A673 (cell line): ENCODE measurements at regions not wholly inside any gene's neighbourhood (a gene's known extent, or its start where the extent isn't known, plus 50 kb on each side); places are given as distances from the start of the nearest gene placed in this dataset.

Experiments
- BruUV-seq: library from RNA; stranded (reverse); fragments of 400-500 nt; replicated peaks from 2 replicates; lab custom pipeline; 2021; lab: Mats Ljungman, UMichigan
- CTCF ChIA-PET: fragments of 300-600 bp; sonication (Branson Sonifier 250); formaldehyde crosslinking; loops from one replicate; lab custom pipeline; 2022; ENCODE audit warnings: antibody characterized with exemption; lab: Charles Lee
- POLR2A ChIA-PET: fragments of 300-600 bp; sonication (Branson Sonifier 250); formaldehyde crosslinking; loops from one replicate; lab custom pipeline; 2022; ENCODE audit warnings: antibody characterized with exemption; ENCODE audit not compliant: low non-redundant PET; lab: Charles Lee
- DNase-seq: peaks from one replicate; pipeline ENCODE4 v3.0.0-alpha.2; 2015; ENCODE audit warnings: low spot score
- H3K27ac ChIP-seq: fragments of 200-600 bp; sonication (generic); 2 replicates; pipeline ENCODE4 v1.5.1; 2016; ENCODE audit warnings: mixed run types, low read depth, mild to moderate bottlenecking, mixed read lengths, antibody characterized with exemption, low read length; ENCODE audit not compliant: poor library complexity, severe bottlenecking
- H3K27me3 ChIP-seq: fragments of 200-600 bp; sonication (generic); replicated peaks from 2 replicates; pipeline ENCODE4 v1.6.1; 2017; ENCODE audit warnings: mixed run types, low read depth, mild to moderate bottlenecking, mixed read lengths, antibody characterized with exemption, low read length; ENCODE audit not compliant: insufficient read depth, poor library complexity
- H3K36me3 ChIP-seq: fragments of 200-600 bp; sonication (generic); 2 replicates; pipeline ENCODE4 v1.6.1; 2016; ENCODE audit warnings: mixed run types, mild to moderate bottlenecking, mixed read lengths, antibody characterized with exemption, low read length; ENCODE audit not compliant: insufficient read depth, poor library complexity, severe bottlenecking
- H3K4me1 ChIP-seq: fragments of 200-600 bp; sonication (generic); 2 replicates; pipeline ENCODE4 v1.6.1; 2017; ENCODE audit warnings: mixed run types, mild to moderate bottlenecking, mixed read lengths, antibody characterized with exemption, low read length; ENCODE audit not compliant: insufficient read depth, poor library complexity, severe bottlenecking
- H3K4me3 ChIP-seq: fragments of 200-600 bp; sonication (generic); 2 replicates; pipeline ENCODE4 v1.5.1; 2016; ENCODE audit warnings: low read depth, mixed run types, mild to moderate bottlenecking, mixed read lengths, low read length; ENCODE audit not compliant: poor library complexity, severe bottlenecking
- H3K9me3 ChIP-seq: fragments of 200-600 bp; sonication (generic); 2 replicates; pipeline ENCODE4 v1.6.1; 2016; ENCODE audit warnings: mixed run types, low read depth, mild to moderate bottlenecking, mixed read lengths, antibody characterized with exemption, low read length; ENCODE audit not compliant: poor library complexity, severe bottlenecking
- EZH2 ChIP-seq: fragments of 200-600 bp; sonication (generic); IDR thresholded peaks from 2 replicates; pipeline ENCODE4 v1.6.1; 2017; ENCODE audit warnings: borderline replicate concordance, low read depth, mild to moderate bottlenecking, mixed read lengths, antibody characterized with exemption, low read length; ENCODE audit not compliant: poor library complexity, severe bottlenecking
- intact Hi-C: fragments of 100-400 bp; cut with micrococcal nuclease; formaldehyde crosslinking; loops from one replicate; pipeline ENCODE4 v1.10.0; 2022; ENCODE audit not compliant: unreplicated experiment
- TF ChIP-seq, protein P1 (sequence below): fragments of 300-800, 200-600 bp; sonication (generic); conservative IDR thresholded peaks from 2 replicates; pipeline ENCODE4 v1.5.1; 2017; ENCODE audit warnings: low read depth, mild to moderate bottlenecking, antibody characterized with exemption, low read length, moderate library complexity, mixed read lengths

DNA sequence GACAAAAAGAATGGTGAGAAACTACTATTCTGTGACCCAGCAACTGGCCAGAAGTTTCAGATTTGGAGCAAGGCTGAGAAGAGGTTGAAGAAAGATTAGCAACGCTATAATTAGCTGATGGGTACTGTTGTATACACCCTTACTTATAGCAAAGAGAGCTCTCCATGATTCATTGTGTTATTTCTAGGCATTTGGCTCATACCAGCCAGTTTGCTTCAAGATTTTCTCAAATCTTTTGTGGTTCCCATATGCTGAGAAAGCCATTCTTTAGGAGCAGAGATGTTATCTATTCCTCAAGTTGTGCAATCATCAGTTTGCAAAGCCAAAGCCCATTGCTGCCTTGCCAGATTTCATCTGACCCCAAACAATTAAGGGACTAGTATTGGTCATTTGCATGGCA is 179.4 kb downstream of the ETS1 start:
- intact Hi-C loops: no loop called here
- POLR2A ChIA-PET: no interaction called here
- CTCF ChIA-PET: interaction anchor here (0.5 kb wide), 1 partner anchor 235 kb away, joined by 3 read pairs; no protein-coding TSS in a partner anchor
- Histone ChIP-seq H3K36me3 (no peaks in the 10 kb centered on the region), H3K9me3 (no peaks in the 10 kb centered on the region), H3K27me3 (peaks cover 29% of the 10 kb centered on the region), H3K4me3 (no peak overlapping the region), H3K4me1 (no peaks in the 10 kb centered on the region), H3K27ac (no peak overlapping the region)
- BruUV-seq: no TSS peak
- DNase-seq: no peak
- no peak for TF ChIP-seq EZH2
- TF ChIP-seq, protein P1, sequence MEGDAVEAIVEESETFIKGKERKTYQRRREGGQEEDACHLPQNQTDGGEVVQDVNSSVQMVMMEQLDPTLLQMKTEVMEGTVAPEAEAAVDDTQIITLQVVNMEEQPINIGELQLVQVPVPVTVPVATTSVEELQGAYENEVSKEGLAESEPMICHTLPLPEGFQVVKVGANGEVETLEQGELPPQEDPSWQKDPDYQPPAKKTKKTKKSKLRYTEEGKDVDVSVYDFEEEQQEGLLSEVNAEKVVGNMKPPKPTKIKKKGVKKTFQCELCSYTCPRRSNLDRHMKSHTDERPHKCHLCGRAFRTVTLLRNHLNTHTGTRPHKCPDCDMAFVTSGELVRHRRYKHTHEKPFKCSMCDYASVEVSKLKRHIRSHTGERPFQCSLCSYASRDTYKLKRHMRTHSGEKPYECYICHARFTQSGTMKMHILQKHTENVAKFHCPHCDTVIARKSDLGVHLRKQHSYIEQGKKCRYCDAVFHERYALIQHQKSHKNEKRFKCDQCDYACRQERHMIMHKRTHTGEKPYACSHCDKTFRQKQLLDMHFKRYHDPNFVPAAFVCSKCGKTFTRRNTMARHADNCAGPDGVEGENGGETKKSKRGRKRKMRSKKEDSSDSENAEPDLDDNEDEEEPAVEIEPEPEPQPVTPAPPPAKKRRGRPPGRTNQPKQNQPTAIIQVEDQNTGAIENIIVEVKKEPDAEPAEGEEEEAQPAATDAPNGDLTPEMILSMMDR: no peak

DNA sequence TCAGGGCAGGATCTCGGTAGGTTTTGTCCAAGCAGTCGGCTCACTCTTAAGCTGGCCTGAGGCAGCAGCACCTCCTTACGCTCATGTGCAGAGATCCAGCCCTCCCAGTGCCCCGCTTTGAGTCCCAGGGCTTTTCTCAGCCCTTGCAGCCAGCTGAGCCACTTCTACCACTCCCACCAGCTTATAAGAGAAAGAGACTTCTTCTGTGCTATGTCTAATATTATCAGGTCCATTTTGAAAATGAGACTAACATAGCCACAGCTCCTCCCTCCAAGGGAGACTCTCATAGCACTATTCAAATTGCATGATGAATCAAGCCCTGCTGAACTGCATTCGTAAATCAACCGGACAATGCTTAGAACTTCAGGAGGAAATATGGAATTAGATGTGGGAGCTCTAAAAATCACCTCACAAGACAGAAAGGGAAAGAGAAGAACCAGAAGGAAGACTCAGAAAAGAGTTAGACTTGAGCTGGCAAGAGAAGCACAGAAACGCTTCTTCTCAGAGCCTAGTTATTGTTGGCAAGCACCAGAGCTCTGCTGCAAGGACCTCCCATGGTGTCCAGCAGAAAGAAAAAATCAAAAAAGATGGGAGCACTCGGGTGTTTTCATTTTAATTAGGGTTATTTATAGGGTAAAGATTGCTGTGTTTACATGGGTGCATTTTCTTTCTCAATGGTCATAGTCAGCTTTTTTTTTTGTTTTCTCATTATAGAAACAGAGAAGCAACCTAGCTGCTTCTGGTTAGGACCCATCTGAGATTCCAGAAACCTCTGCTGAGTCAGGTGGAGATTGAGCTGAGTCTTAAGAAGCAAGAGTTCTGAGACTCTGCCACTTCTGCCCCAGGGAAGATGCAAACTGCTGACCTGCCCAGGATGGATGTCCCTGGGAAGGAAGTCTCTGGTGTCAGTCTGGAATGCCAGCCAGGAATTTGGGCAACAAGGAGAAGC is 181.4 kb downstream of the ETS1 start:
- TF ChIP-seq, protein P1: no peak
- TF ChIP-seq EZH2: no peak
- Histone ChIP-seq H3K4me1 (no peaks in the 10 kb centered on the region), H3K9me3 (no peaks in the 10 kb centered on the region), H3K27ac (no peak overlapping the region), H3K27me3 (peaks cover 24% of the 10 kb centered on the region), H3K4me3 (no peak overlapping the region), H3K36me3 (no peaks in the 10 kb centered on the region)
- DNase-seq: no peak
- CTCF ChIA-PET: no interaction called here
- BruUV-seq: no TSS peak
- intact Hi-C loops: no loop called here
- POLR2A ChIA-PET: interaction anchor here (0.5 kb wide), 1 partner anchor 455 kb away, joined by 3 read pairs; no protein-coding TSS in a partner anchor

DNA sequence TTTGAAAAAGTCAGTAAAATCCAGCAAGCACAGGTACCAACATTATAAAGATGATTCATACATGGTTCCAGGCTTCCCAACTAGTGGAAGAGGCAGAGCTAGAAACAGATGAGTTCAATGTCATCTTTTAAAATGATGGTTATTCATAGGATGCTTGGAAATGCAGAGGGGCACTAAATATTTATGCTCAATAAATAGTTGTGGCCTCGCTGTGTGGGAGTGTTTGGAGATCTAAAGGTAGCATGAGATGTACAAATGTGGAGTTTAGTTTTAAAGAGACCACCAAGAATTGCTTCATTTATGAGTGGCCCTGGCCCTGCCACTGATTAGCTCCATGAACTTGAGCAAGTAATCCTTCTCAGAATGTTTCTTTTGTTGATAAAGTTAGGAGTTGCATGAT is 182.2 kb downstream of the ETS1 start:
- Histone ChIP-seq H3K4me3 (no peak overlapping the region), H3K27ac (no peak overlapping the region), H3K36me3 (no peaks in the 10 kb centered on the region), H3K4me1 (no peaks in the 10 kb centered on the region), H3K27me3 (peaks cover 21% of the 10 kb centered on the region), H3K9me3 (no peaks in the 10 kb centered on the region)
- DNase-seq: no peak
- ChIA-PET CTCF (no interaction called here), POLR2A (interaction anchor here (0.5 kb wide), 1 partner anchor 456 kb away, joined by 3 read pairs; no protein-coding TSS in a partner anchor)
- BruUV-seq: no TSS peak
- intact Hi-C loops: no loop called here
- TF ChIP-seq EZH2: no peak
- TF ChIP-seq, protein P1: no peak
